GM23338 (cell line): ENCODE measurements at regions not wholly inside any gene's neighbourhood (a gene's known extent, or its start where the extent isn't known, plus 50 kb on each side); places are given as distances from the start of the nearest gene placed in this dataset.

ENCODE experiments used
- ATAC-seq: fragments of 200-7000 bp; cut with Tn5 transposase; 3 replicates; pipeline ENCODE4 v1.9.1; 2020
- DNase-seq: peaks from one replicate; pipeline ENCODE4 v3.0.0-alpha.2; 2015; ENCODE audit warnings: low spot score
- H2AFZ ChIP-seq: fragments of 200-600 bp; sonication (generic); 2 replicates; pipeline ENCODE4 v1.8.0; 2016; ENCODE audit warnings: antibody characterized with exemption, mild to moderate bottlenecking, moderate library complexity
- H3F3A ChIP-seq: fragments of 200-600 bp; sonication (generic); replicated peaks from 2 replicates; pipeline ENCODE4 v1.8.0; 2017; ENCODE audit warnings: antibody characterized with exemption, mixed run types, low read depth
- H3K27ac ChIP-seq: fragments of 200-600 bp; sonication (generic); 2 replicates; pipeline ENCODE4 v1.6.1; 2016; ENCODE audit warnings: low read depth
- H3K27me3 ChIP-seq: fragments of 200-600 bp; sonication (generic); 2 replicates; pipeline ENCODE4 v1.8.0; 2016; ENCODE audit warnings: mild to moderate bottlenecking, mixed run types, moderate library complexity; ENCODE audit not compliant: insufficient read depth
- H3K36me3 ChIP-seq: fragments of 200-600 bp; sonication (generic); 2 replicates; pipeline ENCODE4 v1.8.0; 2016; ENCODE audit warnings: mild to moderate bottlenecking; ENCODE audit not compliant: insufficient read depth
- H3K4me1 ChIP-seq: fragments of 200-600 bp; sonication (generic); 2 replicates; pipeline ENCODE4 v1.8.0; 2016; ENCODE audit warnings: mild to moderate bottlenecking, moderate library complexity; ENCODE audit not compliant: insufficient read depth
- H3K4me2 ChIP-seq: fragments of 200-600 bp; sonication (generic); 2 replicates; pipeline ENCODE4 v1.7.1; 2017; ENCODE audit warnings: mixed run types
- H3K4me3 ChIP-seq: fragments of 200-600 bp; sonication (generic); 2 replicates; pipeline ENCODE4 v1.6.1; 2016; ENCODE audit warnings: mixed run types
- H3K79me2 ChIP-seq: fragments of 200-600 bp; sonication (generic); replicated peaks from 2 replicates; pipeline ENCODE4 v1.8.0; 2017; ENCODE audit warnings: mild to moderate bottlenecking; ENCODE audit not compliant: insufficient read depth
- H3K9me2 ChIP-seq: fragments of 200-600 bp; sonication (generic); 2 replicates; pipeline ENCODE4 v1.8.0; 2017; ENCODE audit not compliant: insufficient read depth
- H4K20me1 ChIP-seq: fragments of 200-600 bp; sonication (generic); replicated peaks from 2 replicates; pipeline ENCODE4 v1.8.0; 2017; ENCODE audit warnings: mild to moderate bottlenecking; ENCODE audit not compliant: insufficient read depth
- H3K27ac Mint-ChIP-seq: 2 replicates; pipeline ENCODE4 v1.8.0; 2020; ENCODE audit warnings: inconsistent platforms, mild to moderate bottlenecking, moderate library complexity, mixed read lengths
- H3K27me3 Mint-ChIP-seq: 3 replicates; pipeline ENCODE4 v1.8.0; 2022; ENCODE audit warnings: low read depth, mild to moderate bottlenecking, moderate library complexity, mixed read lengths, inconsistent platforms; ENCODE audit not compliant: insufficient read depth, poor library complexity
- H3K36me3 Mint-ChIP-seq: 3 replicates; pipeline ENCODE4 v1.8.0; 2021; ENCODE audit warnings: low read depth, mild to moderate bottlenecking, inconsistent platforms, moderate library complexity, mixed read lengths
- H3K4me1 Mint-ChIP-seq: 3 replicates; pipeline ENCODE4 v1.8.0; 2020; ENCODE audit warnings: mild to moderate bottlenecking, inconsistent platforms, mixed read lengths
- H3K4me3 Mint-ChIP-seq: 3 replicates; pipeline ENCODE4 v1.8.0; 2021; ENCODE audit warnings: moderate library complexity, mild to moderate bottlenecking, inconsistent platforms, mixed read lengths
- H3K9me3 Mint-ChIP-seq: 3 replicates; pipeline ENCODE4 v1.8.0; 2020; ENCODE audit warnings: moderate library complexity, mild to moderate bottlenecking, inconsistent platforms, mixed read lengths
- POLR2AphosphoS5 ChIP-seq: IDR thresholded peaks from 2 replicates; pipeline ENCODE4 v1.6.1; 2016; ENCODE audit warnings: antibody characterized with exemption, low read depth
- REST ChIP-seq: IDR thresholded peaks from one replicate; pipeline ENCODE4 v1.6.1; 2018; ENCODE audit warnings: antibody characterized with exemption; ENCODE audit not compliant: unreplicated experiment
- STAT1 ChIP-seq: IDR thresholded peaks from one replicate; pipeline ENCODE4 v1.6.1; 2016; ENCODE audit warnings: antibody characterized with exemption; ENCODE audit not compliant: unreplicated experiment
- ZNF462 ChIP-seq: fragments of 250-450 bp; sonication (Bioruptor Pico); IDR thresholded peaks from 2 replicates; pipeline ENCODE4 v1.5.0; 2020; ENCODE audit warnings: mild to moderate bottlenecking, moderate library complexity

- Mint-ChIP-seq H3K27ac (no peak overlapping the region), H3K4me3 (no peak overlapping the region), H3K36me3 (no peaks in the 10 kb centered on the region), H3K4me1 (peaks cover 4% of the 10 kb centered on the region), H3K9me3 (no peaks in the 10 kb centered on the region), H3K27me3 (peaks cover 4% of the 10 kb centered on the region)
- Histone ChIP-seq H3K4me1 (peaks cover 6% of the 10 kb centered on the region; the same call in 1 of the 2 replicates), H4K20me1 (no peaks in the 10 kb centered on the region), H3K9me2 (no peaks in the 10 kb centered on the region; the same call in 1 of the 2 replicates), H2AFZ (no peak overlapping the region), H3K4me3 (no peak overlapping the region), H3K27ac (no peak overlapping the region), H3K79me2 (no peaks in the 10 kb centered on the region), H3K36me3 (no peaks in the 10 kb centered on the region), H3K27me3 (peaks cover 41% of the 10 kb centered on the region), H3K4me2 (peak overlapping the region; percentile 11; the same call in 1 of the 2 replicates), H3F3A (no peaks in the 10 kb centered on the region)
- TF ChIP-seq STAT1, result no peak
- TF ChIP-seq ZNF462 (CRISPR knock-in tag), result no peak
- TF ChIP-seq REST, result no peak
- TF ChIP-seq POLR2AphosphoS5, result no peak
- ATAC-seq, result no peak
- no peak for DNase-seq
Observed at GRCh38 chrX:46254641-46255040, 290.6 kb downstream of the ZNF674 start.
